GM12873 (cell line): ENCODE measurements at regions not wholly inside any gene's neighbourhood (a gene's known extent, or its start where the extent isn't known, plus 50 kb on each side); places are given as distances from the start of the nearest gene placed in this dataset.

Source experiments
- TF ChIP-seq, protein P1 (sequence below): IDR thresholded peaks from 2 replicates; pipeline ENCODE4 v1.5.1; 2012; ENCODE audit warnings: low read depth, mild to moderate bottlenecking, moderate library complexity, low read length, control low read depth; ENCODE audit not compliant: insufficient read depth; ENCODE audit errors: missing control alignments

DNA sequence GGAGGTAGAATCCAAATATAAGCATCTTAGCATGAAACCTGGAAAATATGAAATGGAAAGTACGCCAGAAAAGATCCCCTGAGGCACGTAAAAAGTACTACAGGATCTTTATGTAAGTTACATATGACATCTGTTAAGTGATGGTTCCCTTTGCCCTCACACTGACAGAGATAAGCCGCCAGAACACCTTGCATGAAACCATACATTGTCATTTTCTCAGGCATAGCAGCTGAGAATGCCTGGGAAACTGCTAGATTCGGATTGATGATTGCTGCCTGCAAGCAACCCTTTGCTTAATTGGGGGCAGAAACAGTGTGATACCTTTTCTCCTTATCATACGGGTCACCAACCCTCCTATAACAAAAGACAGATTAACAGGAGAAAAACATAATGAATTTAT lies 826.6 kb upstream of the LRRN3 start:
- TF ChIP-seq, protein P1, sequence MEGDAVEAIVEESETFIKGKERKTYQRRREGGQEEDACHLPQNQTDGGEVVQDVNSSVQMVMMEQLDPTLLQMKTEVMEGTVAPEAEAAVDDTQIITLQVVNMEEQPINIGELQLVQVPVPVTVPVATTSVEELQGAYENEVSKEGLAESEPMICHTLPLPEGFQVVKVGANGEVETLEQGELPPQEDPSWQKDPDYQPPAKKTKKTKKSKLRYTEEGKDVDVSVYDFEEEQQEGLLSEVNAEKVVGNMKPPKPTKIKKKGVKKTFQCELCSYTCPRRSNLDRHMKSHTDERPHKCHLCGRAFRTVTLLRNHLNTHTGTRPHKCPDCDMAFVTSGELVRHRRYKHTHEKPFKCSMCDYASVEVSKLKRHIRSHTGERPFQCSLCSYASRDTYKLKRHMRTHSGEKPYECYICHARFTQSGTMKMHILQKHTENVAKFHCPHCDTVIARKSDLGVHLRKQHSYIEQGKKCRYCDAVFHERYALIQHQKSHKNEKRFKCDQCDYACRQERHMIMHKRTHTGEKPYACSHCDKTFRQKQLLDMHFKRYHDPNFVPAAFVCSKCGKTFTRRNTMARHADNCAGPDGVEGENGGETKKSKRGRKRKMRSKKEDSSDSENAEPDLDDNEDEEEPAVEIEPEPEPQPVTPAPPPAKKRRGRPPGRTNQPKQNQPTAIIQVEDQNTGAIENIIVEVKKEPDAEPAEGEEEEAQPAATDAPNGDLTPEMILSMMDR: no peak

DNA sequence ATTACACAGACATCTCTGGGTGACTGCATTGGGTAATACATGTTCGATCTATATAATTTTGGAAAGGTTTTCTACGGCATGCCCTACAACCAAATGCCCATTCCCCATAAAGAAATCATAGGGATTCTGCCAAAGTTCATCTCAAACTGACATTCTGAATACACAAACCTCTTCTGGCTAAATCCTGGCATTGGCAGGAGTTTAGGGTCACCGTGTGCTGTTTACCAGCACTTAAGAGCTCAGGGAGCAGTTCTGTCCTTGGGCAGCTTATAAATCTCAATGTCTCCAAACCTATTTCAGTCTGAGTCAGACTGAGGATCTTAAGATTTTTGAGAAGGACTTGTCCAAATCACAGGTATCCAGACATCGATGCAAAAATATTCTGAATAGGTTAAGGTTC lies 809.6 kb upstream of the LRRN3 start:
- TF ChIP-seq, protein P1: no peak

DNA sequence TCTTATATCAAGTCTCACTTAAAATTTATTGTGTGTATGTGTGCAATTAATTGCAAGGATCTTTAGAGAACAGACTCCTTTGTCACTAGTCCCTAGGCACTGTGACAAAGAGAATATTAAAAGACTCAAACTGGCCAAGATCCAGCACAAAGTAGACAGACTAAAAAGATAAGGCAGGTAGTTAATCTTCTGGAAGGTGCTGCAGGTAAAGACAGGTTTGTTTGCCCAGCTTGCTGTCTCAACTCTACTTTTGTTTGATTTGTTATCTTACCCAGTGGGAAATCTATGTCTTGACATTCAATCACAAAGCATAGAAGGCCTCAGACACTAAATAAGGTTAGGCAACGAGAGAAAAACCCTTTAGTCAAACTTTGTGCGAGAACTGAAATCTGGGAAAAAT lies 807.9 kb upstream of the LRRN3 start:
- TF ChIP-seq, protein P1: no peak

DNA sequence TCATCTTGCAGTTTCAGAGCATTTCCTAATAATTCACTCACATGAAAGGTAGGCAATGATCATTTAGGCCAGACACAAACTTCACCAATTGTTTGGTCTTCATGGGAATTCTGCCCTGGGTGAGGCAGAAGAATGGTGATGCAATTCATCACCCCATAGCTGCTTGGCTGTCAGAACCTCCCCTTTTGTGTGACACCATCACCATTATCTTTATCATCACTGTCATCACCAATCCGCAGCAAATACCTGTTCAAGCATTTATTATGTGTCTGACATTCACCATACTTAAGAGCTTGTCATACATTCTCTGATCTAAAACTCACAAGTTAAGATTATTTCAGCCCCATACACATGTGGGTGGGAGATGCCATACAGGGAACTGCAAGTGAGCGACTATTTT lies 799.5 kb upstream of the LRRN3 start:
- TF ChIP-seq, protein P1: no peak

DNA sequence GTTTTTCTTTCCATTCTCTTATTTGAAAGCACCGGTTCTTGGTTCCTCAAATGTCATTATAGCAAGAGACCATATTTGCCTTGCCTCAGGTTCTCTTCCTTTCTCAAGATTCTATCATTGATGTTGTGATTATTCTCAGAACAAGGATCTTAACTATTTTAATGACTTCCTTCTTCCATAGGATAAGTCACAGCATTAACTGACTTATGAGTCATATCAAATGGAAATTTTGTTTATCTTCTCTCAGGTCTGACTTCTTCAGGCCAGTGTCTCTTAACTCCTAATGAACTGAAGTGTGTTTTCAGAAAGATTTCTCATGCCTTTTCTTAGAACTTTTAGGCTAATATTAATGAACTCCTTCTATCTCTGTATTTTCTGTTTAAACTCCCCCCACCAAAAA lies 794.6 kb upstream of the LRRN3 start:
- TF ChIP-seq, protein P1: no peak

DNA sequence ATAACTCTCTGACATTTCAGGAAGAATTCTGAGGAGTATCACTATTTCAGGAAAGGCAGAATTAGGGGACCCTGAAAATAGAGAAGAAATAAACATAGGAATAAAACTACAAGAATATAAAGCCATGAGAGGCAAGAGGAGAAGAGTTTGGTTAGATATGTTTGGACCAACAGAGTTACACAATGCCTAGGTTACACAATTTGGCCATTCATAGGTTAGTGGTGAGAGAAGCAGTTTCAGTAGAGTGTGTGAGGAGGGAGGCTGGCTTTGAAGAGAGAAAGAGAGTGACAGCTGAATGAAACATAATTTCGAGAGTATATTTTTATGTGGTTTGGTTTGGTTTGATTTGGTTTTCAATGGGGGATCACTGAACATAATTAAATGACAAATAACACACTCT lies 783.2 kb upstream of the LRRN3 start:
- TF ChIP-seq, protein P1: no peak

DNA sequence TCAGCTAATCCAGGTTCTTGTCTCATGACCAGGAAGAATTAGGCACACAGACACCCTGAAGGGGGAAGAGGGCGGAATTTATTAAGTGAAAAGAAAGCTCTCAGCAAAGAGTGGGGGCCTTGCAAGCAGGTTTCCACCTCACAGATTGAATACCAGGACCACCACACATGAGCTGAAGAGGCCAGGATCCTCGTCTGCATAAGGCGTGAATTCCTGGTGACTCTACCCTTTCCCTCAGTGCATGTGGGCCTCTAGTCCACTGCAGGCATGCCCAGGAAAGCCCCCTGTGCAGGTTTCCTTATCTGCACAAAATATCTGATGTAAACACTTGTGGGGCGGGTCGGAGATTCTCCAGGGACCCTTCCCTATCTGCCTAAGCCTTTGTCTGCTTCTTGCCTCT lies 782.1 kb upstream of the LRRN3 start:
- TF ChIP-seq, protein P1: no peak
